ENCODE measurements at regions not wholly inside any gene's neighbourhood (a gene's known extent, or its start where the extent isn't known, plus 50 kb on each side); places are given as distances from the start of the nearest gene placed in this dataset.
"Not testable (repeated sequence)": the region's sequence is repeated elsewhere in the genome, so short reads cannot be mapped to it uniquely, and the experiment has no call there.

- H3K4me2 ChIP-seq (ENCODE audit: low read length); H3K36me3 ChIP-seq (ENCODE audit: control insufficient read depth, insufficient read depth, low read length); H3K27ac ChIP-seq; H3K4me3 ChIP-seq (ENCODE audit: low read depth, low read length); H3K9ac ChIP-seq; H3K4me1 ChIP-seq; H2AFZ ChIP-seq; H3K27me3 ChIP-seq (ENCODE audit: control insufficient read depth, insufficient read depth, low read length); H3K79me2 ChIP-seq; H3K9me3 ChIP-seq (ENCODE audit: control insufficient read depth, low read length): not testable (repeated sequence)
- peak; percentile 15 for TF ChIP-seq CTCF (IDR thresholded peaks at IDR 0.05)
These were observed 171.8 kb downstream of the ATP6V0E2 start for GRCh38 chr7:150045596-150045995.

- not testable (repeated sequence) for H3K27me3 ChIP-seq (ENCODE audit: control insufficient read depth, insufficient read depth, low read length); H3K4me2 ChIP-seq (ENCODE audit: low read length); H3K27ac ChIP-seq; H3K4me1 ChIP-seq; H3K36me3 ChIP-seq (ENCODE audit: control insufficient read depth, insufficient read depth, low read length); H2AFZ ChIP-seq; H3K4me3 ChIP-seq (ENCODE audit: low read depth, low read length); H3K9me3 ChIP-seq (ENCODE audit: control insufficient read depth, low read length); H3K79me2 ChIP-seq; H3K9ac ChIP-seq
These were observed 172.8 kb downstream of the ATP6V0E2 start for GRCh38 chr7:150046290-150047194.

- not testable (repeated sequence) for H3K9me3 ChIP-seq (ENCODE audit: control insufficient read depth, low read length); H3K9ac ChIP-seq; H3K79me2 ChIP-seq; H2AFZ ChIP-seq; H3K4me2 ChIP-seq (ENCODE audit: low read length); H3K27me3 ChIP-seq (ENCODE audit: control insufficient read depth, insufficient read depth, low read length); H3K27ac ChIP-seq; H3K4me1 ChIP-seq; H3K4me3 ChIP-seq (ENCODE audit: low read depth, low read length); H3K36me3 ChIP-seq (ENCODE audit: control insufficient read depth, insufficient read depth, low read length)
These were observed 173.6 kb downstream of the ATP6V0E2 start for GRCh38 chr7:150047329-150047728.

- H3K4me3 ChIP-seq (ENCODE audit: low read depth, low read length); H3K27me3 ChIP-seq (ENCODE audit: control insufficient read depth, insufficient read depth, low read length); H3K36me3 ChIP-seq (ENCODE audit: control insufficient read depth, insufficient read depth, low read length); H3K4me1 ChIP-seq; H3K79me2 ChIP-seq; H3K27ac ChIP-seq; H3K9me3 ChIP-seq (ENCODE audit: control insufficient read depth, low read length); H2AFZ ChIP-seq; H3K9ac ChIP-seq; H3K4me2 ChIP-seq (ENCODE audit: low read length): not testable (repeated sequence)
These were observed 174.0 kb downstream of the ATP6V0E2 start for GRCh38 chr7:150047772-150048171.

GRCh38 chr7:150048244-150049011 is 174.7 kb downstream of the ATP6V0E2 start:
- H3K79me2 ChIP-seq; H3K4me1 ChIP-seq; H3K9ac ChIP-seq; H3K36me3 ChIP-seq (ENCODE audit: control insufficient read depth, insufficient read depth, low read length); H3K27me3 ChIP-seq (ENCODE audit: control insufficient read depth, insufficient read depth, low read length); H3K9me3 ChIP-seq (ENCODE audit: control insufficient read depth, low read length): not testable (repeated sequence)
- peak overlapping the region; percentile 53 for H3K4me2 ChIP-seq (ENCODE audit: low read length)
- H3K4me3 ChIP-seq (ENCODE audit: low read depth, low read length), result peak overlapping the region; percentile 14
- H3K27ac ChIP-seq, result peak overlapping the region; percentile 15
- peak overlapping the region; percentile 61 for H2AFZ ChIP-seq

- not testable (repeated sequence) for H3K9me3 ChIP-seq (ENCODE audit: control insufficient read depth, low read length); H3K36me3 ChIP-seq (ENCODE audit: control insufficient read depth, insufficient read depth, low read length); H3K4me1 ChIP-seq; H3K27me3 ChIP-seq (ENCODE audit: control insufficient read depth, insufficient read depth, low read length); H3K79me2 ChIP-seq
- H2AFZ ChIP-seq, result peak overlapping the region; percentile 88
- peak overlapping the region; percentile 46 for H3K9ac ChIP-seq
- peak overlapping the region; percentile 53 for H3K4me2 ChIP-seq (ENCODE audit: low read length)
- H3K4me3 ChIP-seq (ENCODE audit: low read depth, low read length), result peak overlapping the region; percentile 18
- H3K27ac ChIP-seq, result peak overlapping the region; percentile 74
- peak; percentile 30 for TF ChIP-seq CTCF (IDR thresholded peaks at IDR 0.05)
These were observed 175.4 kb downstream of the ATP6V0E2 start for GRCh38 chr7:150049012-150049655.

GRCh38 chr7:150053396-150053795 is 179.6 kb downstream of the ATP6V0E2 start:
- not testable (repeated sequence) for H3K27ac ChIP-seq; H3K4me2 ChIP-seq (ENCODE audit: low read length); H3K36me3 ChIP-seq (ENCODE audit: control insufficient read depth, insufficient read depth, low read length); H3K79me2 ChIP-seq; H2AFZ ChIP-seq; H3K4me3 ChIP-seq (ENCODE audit: low read depth, low read length); H3K9me3 ChIP-seq (ENCODE audit: control insufficient read depth, low read length); H3K9ac ChIP-seq; H3K27me3 ChIP-seq (ENCODE audit: control insufficient read depth, insufficient read depth, low read length)
- H3K4me1 ChIP-seq, result peaks cover 11% of the 10 kb centered on the region

- not testable (repeated sequence) for H3K9ac ChIP-seq; H3K9me3 ChIP-seq (ENCODE audit: control insufficient read depth, low read length); H3K4me2 ChIP-seq (ENCODE audit: low read length); H3K27ac ChIP-seq; H3K79me2 ChIP-seq; H3K36me3 ChIP-seq (ENCODE audit: control insufficient read depth, insufficient read depth, low read length); H2AFZ ChIP-seq; H3K27me3 ChIP-seq (ENCODE audit: control insufficient read depth, insufficient read depth, low read length); H3K4me3 ChIP-seq (ENCODE audit: low read depth, low read length)
- H3K4me1 ChIP-seq, result peaks cover 10% of the 10 kb centered on the region
These were observed 180.5 kb downstream of the ATP6V0E2 start for GRCh38 chr7:150054242-150054641.

Data from parathyroid adenoma (tissue), 2 donors.